ENCODE measurements at regions not wholly inside any gene's neighbourhood (a gene's known extent, or its start where the extent isn't known, plus 50 kb on each side); places are given as distances from the start of the nearest gene placed in this dataset.

DNA sequence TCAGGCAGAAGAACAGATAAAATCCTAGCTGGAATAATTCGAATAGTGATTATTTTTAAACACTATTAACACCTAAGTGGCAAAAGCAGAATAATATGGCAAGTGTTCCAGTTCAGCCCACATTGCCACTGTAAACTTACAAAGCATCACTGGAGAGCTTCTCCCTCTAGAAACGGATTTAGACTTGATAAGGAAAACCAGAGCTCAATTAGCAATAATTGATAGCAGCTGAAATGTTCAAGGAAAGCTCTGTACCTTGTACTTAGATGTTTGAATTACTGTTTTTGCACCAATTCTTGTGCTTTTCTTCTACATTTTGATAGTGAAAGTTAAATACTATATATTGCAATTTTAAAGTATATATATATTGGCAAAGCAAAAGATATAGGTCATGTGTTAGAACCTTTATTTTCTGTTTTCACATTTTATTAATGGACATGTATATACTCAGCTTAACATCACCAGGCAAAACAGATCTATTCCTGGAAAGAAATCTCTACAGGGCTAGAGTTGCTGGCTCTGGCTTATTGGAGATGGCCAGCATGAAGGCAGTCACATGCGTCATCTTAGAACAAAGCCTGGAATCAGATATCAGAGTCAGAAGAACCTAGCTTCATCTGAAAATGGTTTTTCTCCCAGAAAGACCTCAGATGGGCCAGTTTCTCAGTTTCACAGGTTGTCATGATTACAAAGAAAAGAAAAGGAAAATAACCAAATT, 149.1 kb upstream of the CTAGE1 start:
- no peak overlapping the region for H3K27ac ChIP-seq
- no peaks in the 10 kb centered on the region for H3K36me3 ChIP-seq
- peaks cover 17% of the 10 kb centered on the region for H3K4me1 ChIP-seq (ENCODE audit: low read depth)
- no peak for TF ChIP-seq CTCF (IDR thresholded peaks at IDR 0.05; ENCODE audit: low read depth, low read length)
- H3K4me3 ChIP-seq = no peak overlapping the region
- no peaks in the 10 kb centered on the region for H3K27me3 ChIP-seq
- no peaks in the 10 kb centered on the region for H3K9me3 ChIP-seq (ENCODE audit: low read depth)
- DNase-seq (ENCODE audit: low read depth in 1 of 2, low spot score in 1 of 2) = no peak

- H3K4me1 ChIP-seq (ENCODE audit: low read depth) = peaks cover 15% of the 10 kb centered on the region
- DNase-seq (ENCODE audit: low read depth in 1 of 2, low spot score in 1 of 2) = no peak
- no peak overlapping the region for H3K4me3 ChIP-seq
- H3K27me3 ChIP-seq = no peaks in the 10 kb centered on the region
- no peak for TF ChIP-seq CTCF (IDR thresholded peaks at IDR 0.05; ENCODE audit: low read depth, low read length)
- no peaks in the 10 kb centered on the region for H3K9me3 ChIP-seq (ENCODE audit: low read depth)
- no peak overlapping the region for H3K27ac ChIP-seq
- H3K36me3 ChIP-seq = no peaks in the 10 kb centered on the region
Measured at GRCh38 chr18:22567794-22568193, 150.1 kb upstream of the CTAGE1 start.

- Histone ChIP-seq H3K36me3 (no peaks in the 10 kb centered on the region), H3K9me3 (ENCODE audit: low read depth) (no peaks in the 10 kb centered on the region), H3K27ac (no peak overlapping the region), H3K4me3 (no peak overlapping the region), H3K4me1 (ENCODE audit: low read depth) (peaks cover 12% of the 10 kb centered on the region), H3K27me3 (no peaks in the 10 kb centered on the region)
- DNase-seq (ENCODE audit: low read depth in 1 of 2, low spot score in 1 of 2) = no peak
- no peak for TF ChIP-seq CTCF (IDR thresholded peaks at IDR 0.05; ENCODE audit: low read depth, low read length)
Measured at GRCh38 chr18:22570492-22570891, 152.8 kb upstream of the CTAGE1 start.

- no peaks in the 10 kb centered on the region for H3K9me3 ChIP-seq (ENCODE audit: low read depth)
- H3K4me3 ChIP-seq = no peak overlapping the region
- H3K27me3 ChIP-seq = no peaks in the 10 kb centered on the region
- no peak overlapping the region for H3K27ac ChIP-seq
- H3K36me3 ChIP-seq = no peaks in the 10 kb centered on the region
- DNase-seq (ENCODE audit: low read depth in 1 of 2, low spot score in 1 of 2) = no peak
- peaks cover under 1% of the 10 kb centered on the region for H3K4me1 ChIP-seq (ENCODE audit: low read depth)
- no peak for TF ChIP-seq CTCF (IDR thresholded peaks at IDR 0.05; ENCODE audit: low read depth, low read length)
Measured at GRCh38 chr18:22572341-22572740, 154.6 kb upstream of the CTAGE1 start.

DNA sequence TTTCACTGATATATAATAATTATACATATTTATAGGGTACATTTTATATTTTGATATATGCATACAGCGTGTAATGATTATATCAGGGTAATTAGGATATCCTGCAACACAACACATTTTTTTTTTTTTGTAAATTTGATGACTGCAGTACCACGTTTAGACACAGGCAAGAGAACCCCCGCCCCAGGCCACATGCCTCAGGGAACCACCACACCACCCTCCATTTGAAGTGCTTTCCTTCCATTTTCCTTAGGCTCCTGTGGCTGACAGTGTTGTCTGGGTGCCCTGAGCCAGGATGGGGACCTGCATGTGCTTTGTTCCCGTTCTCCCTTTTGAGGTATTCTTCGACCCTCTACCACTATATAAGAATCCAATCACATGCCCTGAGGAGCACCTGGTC, 161.6 kb upstream of the CTAGE1 start:
- Histone ChIP-seq H3K9me3 (ENCODE audit: low read depth) (no peaks in the 10 kb centered on the region), H3K27me3 (no peaks in the 10 kb centered on the region), H3K4me3 (no peak overlapping the region), H3K4me1 (ENCODE audit: low read depth) (peaks cover 9% of the 10 kb centered on the region), H3K36me3 (no peaks in the 10 kb centered on the region), H3K27ac (no peak overlapping the region)
- no peak for DNase-seq (ENCODE audit: low read depth in 1 of 2, low spot score in 1 of 2)
- TF ChIP-seq CTCF (IDR thresholded peaks at IDR 0.05; ENCODE audit: low read depth, low read length) = no peak
